ENCODE measurements at regions not wholly inside any gene's neighbourhood (a gene's known extent, or its start where the extent isn't known, plus 50 kb on each side); places are given as distances from the start of the nearest gene placed in this dataset.
"Not testable (repeated sequence)": the region's sequence is repeated elsewhere in the genome, so short reads cannot be mapped to it uniquely, and the experiment has no call there.

DNA sequence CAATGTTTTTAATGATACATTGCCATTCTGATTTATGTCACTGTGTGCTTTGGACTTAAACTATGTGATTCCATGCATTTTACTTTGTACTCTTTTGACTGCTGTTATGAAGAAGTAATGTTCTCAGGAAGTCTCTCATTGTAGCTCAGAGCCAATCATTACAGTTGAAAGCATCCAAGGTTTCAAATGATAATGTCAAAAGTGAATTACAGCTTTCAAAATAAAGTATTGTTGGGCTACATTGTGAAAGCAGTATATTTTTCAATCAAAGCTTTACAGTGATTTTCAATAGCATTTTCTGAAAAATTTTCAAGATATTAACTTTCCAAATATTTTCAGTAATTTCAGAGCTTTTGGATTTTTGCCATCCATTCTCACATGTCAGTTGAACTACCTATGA lies 243.6 kb downstream of the ZIC4 start:
- Histone ChIP-seq H3K4me1 (no peaks in the 10 kb centered on the region), H3K9me3 (no peaks in the 10 kb centered on the region), H3K36me3 (no peaks in the 10 kb centered on the region), H3K27me3 (no peaks in the 10 kb centered on the region), H3K4me3 (no peak overlapping the region), H3K27ac (no peak overlapping the region)
- DNase-seq (no peak), ATAC-seq (ENCODE audit: low FRiP score in 2 of 2) (no peak)
- TF ChIP-seq POLR2AphosphoS5 (IDR thresholded peaks at IDR 0.05) (no peak), EP300 (IDR thresholded peaks at IDR 0.05) (no peak), POLR2A (IDR thresholded peaks at IDR 0.05) (no peak)
- TF ChIP-seq, protein P1, sequence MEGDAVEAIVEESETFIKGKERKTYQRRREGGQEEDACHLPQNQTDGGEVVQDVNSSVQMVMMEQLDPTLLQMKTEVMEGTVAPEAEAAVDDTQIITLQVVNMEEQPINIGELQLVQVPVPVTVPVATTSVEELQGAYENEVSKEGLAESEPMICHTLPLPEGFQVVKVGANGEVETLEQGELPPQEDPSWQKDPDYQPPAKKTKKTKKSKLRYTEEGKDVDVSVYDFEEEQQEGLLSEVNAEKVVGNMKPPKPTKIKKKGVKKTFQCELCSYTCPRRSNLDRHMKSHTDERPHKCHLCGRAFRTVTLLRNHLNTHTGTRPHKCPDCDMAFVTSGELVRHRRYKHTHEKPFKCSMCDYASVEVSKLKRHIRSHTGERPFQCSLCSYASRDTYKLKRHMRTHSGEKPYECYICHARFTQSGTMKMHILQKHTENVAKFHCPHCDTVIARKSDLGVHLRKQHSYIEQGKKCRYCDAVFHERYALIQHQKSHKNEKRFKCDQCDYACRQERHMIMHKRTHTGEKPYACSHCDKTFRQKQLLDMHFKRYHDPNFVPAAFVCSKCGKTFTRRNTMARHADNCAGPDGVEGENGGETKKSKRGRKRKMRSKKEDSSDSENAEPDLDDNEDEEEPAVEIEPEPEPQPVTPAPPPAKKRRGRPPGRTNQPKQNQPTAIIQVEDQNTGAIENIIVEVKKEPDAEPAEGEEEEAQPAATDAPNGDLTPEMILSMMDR (IDR thresholded peaks at IDR 0.05), result no peak

- no peak overlapping the region for H3K4me3 ChIP-seq
- no peaks in the 10 kb centered on the region for H3K9me3 ChIP-seq
- TF ChIP-seq, protein P1 (IDR thresholded peaks at IDR 0.05), result no peak
- no peak for TF ChIP-seq EP300 (IDR thresholded peaks at IDR 0.05)
- TF ChIP-seq POLR2AphosphoS5 (IDR thresholded peaks at IDR 0.05), result no peak
- no peak for TF ChIP-seq POLR2A (IDR thresholded peaks at IDR 0.05)
- H3K27ac ChIP-seq, result no peak overlapping the region
- DNase-seq (no peak), ATAC-seq (ENCODE audit: low FRiP score in 2 of 2) (no peak)
- 65 to 75% methylated on average over 3 of the region's 3 CpGs for WGBS, 2 donors
- no peaks in the 10 kb centered on the region for H3K4me1 ChIP-seq
- no peaks in the 10 kb centered on the region for H3K27me3 ChIP-seq
- no peaks in the 10 kb centered on the region for H3K36me3 ChIP-seq
Observed at GRCh38 chr3:147161833-147162232, 244.5 kb downstream of the ZIC4 start.

DNA sequence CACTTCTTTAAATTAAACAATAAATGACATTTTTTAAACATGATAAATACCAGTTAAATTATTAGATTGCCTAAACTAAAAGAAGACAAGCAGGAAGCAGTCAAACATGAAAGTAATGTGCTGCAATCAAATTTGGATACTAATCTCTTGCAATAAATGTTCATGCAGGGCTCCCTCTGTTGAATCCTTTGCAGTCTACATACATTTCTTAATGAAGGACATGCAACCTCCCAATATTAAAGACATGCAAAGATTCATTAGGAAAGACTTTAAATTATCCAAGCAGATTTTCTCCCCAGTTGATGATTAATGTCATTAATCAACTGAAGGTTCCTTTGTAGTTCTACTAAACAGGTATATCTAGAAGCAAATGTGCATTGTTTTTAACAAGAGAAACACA lies 245.4 kb downstream of the ZIC4 start:
- no peak for TF ChIP-seq EP300 (IDR thresholded peaks at IDR 0.05)
- TF ChIP-seq POLR2A (IDR thresholded peaks at IDR 0.05), result no peak
- TF ChIP-seq, protein P1 (IDR thresholded peaks at IDR 0.05), result no peak
- no peak for TF ChIP-seq POLR2AphosphoS5 (IDR thresholded peaks at IDR 0.05)
- no peaks in the 10 kb centered on the region for H3K9me3 ChIP-seq
- H3K36me3 ChIP-seq, result no peaks in the 10 kb centered on the region
- H3K27ac ChIP-seq, result no peak overlapping the region
- H3K4me1 ChIP-seq, result no peaks in the 10 kb centered on the region
- no peaks in the 10 kb centered on the region for H3K27me3 ChIP-seq
- ATAC-seq (ENCODE audit: low FRiP score in 2 of 2), result no peak
- no peak overlapping the region for H3K4me3 ChIP-seq
- no peak for DNase-seq

- Histone ChIP-seq H3K36me3 (no peaks in the 10 kb centered on the region), H3K9me3 (peaks cover 0 to 6% (median 0%) of the 10 kb centered on the region in 4 donors), H3K4me1 (no peaks in the 10 kb centered on the region), H3K27ac (no peak overlapping the region), H3K4me3 (no peak overlapping the region), H3K27me3 (no peaks in the 10 kb centered on the region)
- 54% methylated on average over 1 of the region's 1 CpG for WGBS, 2 donors
- ATAC-seq (ENCODE audit: low FRiP score in 2 of 2) (no peak), DNase-seq (no peak)
- TF ChIP-seq, protein P1 (IDR thresholded peaks at IDR 0.05), result no peak
- TF ChIP-seq POLR2AphosphoS5 (IDR thresholded peaks at IDR 0.05) (no peak), EP300 (IDR thresholded peaks at IDR 0.05) (no peak), POLR2A (IDR thresholded peaks at IDR 0.05) (no peak)
Observed at GRCh38 chr3:147159141-147159540, 247.2 kb downstream of the ZIC4 start.

GRCh38 chr3:147157631-147158030 lies 248.7 kb downstream of the ZIC4 start:
- no peak for ATAC-seq (ENCODE audit: low FRiP score in 2 of 2)
- H3K9me3 ChIP-seq, result peaks cover 0 to 10% (median 0%) of the 10 kb centered on the region in 4 donors
- H3K36me3 ChIP-seq, result no peaks in the 10 kb centered on the region
- H3K27me3 ChIP-seq, result no peaks in the 10 kb centered on the region
- H3K27ac ChIP-seq, result no peak overlapping the region
- H3K4me1 ChIP-seq, result no peaks in the 10 kb centered on the region
- WGBS, 2 donors, result 56 to 58% methylated on average over 3 of the region's 3 CpGs
- TF ChIP-seq, protein P1 (IDR thresholded peaks at IDR 0.05), result no peak
- TF ChIP-seq POLR2AphosphoS5 (IDR thresholded peaks at IDR 0.05), result no peak
- no peak for DNase-seq
- H3K4me3 ChIP-seq, result no peak overlapping the region

DNA sequence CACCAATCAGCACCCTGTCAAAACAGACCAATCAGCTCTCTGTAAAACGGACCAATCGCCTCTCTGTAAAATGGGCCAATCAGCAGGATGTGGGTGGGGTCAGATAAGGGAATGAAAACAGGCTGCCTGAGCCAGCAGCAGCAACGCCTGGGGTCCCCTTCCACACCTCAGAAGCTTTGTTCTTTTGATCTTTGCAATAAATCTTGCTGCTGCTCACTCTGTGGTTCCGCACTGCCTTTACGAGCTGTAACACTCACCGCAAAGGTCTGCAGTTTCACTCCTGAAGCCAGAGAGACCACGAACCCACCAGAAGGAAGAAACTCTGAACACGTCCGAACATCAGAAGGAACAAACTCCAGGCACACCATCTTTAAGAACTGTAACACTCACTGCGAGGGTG lies 251.4 kb downstream of the ZIC4 start:
- H3K27ac ChIP-seq; H3K36me3 ChIP-seq; ATAC-seq (ENCODE audit: low FRiP score in 2 of 2); DNase-seq; H3K9me3 ChIP-seq; H3K4me1 ChIP-seq; H3K27me3 ChIP-seq; H3K4me3 ChIP-seq: not testable (repeated sequence)
- 81 to 84% methylated on average over 10 of the region's 10 CpGs for WGBS, 2 donors
